ENCODE measurements at regions not wholly inside any gene's neighbourhood (a gene's known extent, or its start where the extent isn't known, plus 50 kb on each side); places are given as distances from the start of the nearest gene placed in this dataset.

DNA sequence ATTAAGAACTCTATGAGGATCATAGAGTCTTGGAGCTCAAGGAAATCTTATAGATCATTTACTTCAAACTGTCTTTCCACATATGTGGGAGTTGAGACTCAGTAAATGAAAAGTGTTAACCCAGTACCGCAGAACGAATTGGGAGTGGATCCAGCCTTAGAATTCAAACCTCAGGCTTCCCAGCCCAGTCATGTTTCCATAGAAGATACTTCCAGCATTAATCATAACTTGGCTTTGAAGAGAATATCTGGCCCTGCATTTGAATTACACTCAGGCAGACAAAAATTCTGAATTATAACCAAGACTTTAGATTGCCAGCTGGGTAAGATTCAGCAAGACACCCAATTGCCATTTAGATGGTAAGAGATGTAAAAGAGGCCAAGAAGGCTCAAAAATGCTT is 972.0 kb downstream of the TUSC7 start:
- Histone ChIP-seq H3K4me1 (ENCODE audit: insufficient read depth) (no peaks in the 10 kb centered on the region), H2AFZ (no peak overlapping the region), H3K79me2 (replicated peaks; ENCODE audit: insufficient read depth) (no peaks in the 10 kb centered on the region), H3K27ac (ENCODE audit: low read depth) (no peak overlapping the region), H3K4me3 (no peak overlapping the region), H3K9me2 (ENCODE audit: insufficient read depth) (no peaks in the 10 kb centered on the region), H3K27me3 (ENCODE audit: insufficient read depth) (no peaks in the 10 kb centered on the region), H3F3A (replicated peaks; ENCODE audit: low read depth) (no peaks in the 10 kb centered on the region), H4K20me1 (replicated peaks; ENCODE audit: insufficient read depth) (no peaks in the 10 kb centered on the region), H3K36me3 (ENCODE audit: insufficient read depth) (no peaks in the 10 kb centered on the region), H3K4me2 (no peak overlapping the region)
- DNase-seq (ENCODE audit: low spot score) (no peak), ATAC-seq (no peak)
- Mint-ChIP-seq H3K4me3 (no peak overlapping the region), H3K4me1 (no peaks in the 10 kb centered on the region; the same call in 2 of the 3 replicates), H3K9me3 (no peaks in the 10 kb centered on the region), H3K36me3 (ENCODE audit: low read depth) (no peaks in the 10 kb centered on the region), H3K27me3 (ENCODE audit: insufficient read depth, low read depth, poor library complexity) (no peaks in the 10 kb centered on the region), H3K27ac (no peak overlapping the region)
- TF ChIP-seq, protein P1, sequence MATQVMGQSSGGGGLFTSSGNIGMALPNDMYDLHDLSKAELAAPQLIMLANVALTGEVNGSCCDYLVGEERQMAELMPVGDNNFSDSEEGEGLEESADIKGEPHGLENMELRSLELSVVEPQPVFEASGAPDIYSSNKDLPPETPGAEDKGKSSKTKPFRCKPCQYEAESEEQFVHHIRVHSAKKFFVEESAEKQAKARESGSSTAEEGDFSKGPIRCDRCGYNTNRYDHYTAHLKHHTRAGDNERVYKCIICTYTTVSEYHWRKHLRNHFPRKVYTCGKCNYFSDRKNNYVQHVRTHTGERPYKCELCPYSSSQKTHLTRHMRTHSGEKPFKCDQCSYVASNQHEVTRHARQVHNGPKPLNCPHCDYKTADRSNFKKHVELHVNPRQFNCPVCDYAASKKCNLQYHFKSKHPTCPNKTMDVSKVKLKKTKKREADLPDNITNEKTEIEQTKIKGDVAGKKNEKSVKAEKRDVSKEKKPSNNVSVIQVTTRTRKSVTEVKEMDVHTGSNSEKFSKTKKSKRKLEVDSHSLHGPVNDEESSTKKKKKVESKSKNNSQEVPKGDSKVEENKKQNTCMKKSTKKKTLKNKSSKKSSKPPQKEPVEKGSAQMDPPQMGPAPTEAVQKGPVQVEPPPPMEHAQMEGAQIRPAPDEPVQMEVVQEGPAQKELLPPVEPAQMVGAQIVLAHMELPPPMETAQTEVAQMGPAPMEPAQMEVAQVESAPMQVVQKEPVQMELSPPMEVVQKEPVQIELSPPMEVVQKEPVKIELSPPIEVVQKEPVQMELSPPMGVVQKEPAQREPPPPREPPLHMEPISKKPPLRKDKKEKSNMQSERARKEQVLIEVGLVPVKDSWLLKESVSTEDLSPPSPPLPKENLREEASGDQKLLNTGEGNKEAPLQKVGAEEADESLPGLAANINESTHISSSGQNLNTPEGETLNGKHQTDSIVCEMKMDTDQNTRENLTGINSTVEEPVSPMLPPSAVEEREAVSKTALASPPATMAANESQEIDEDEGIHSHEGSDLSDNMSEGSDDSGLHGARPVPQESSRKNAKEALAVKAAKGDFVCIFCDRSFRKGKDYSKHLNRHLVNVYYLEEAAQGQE (IDR thresholded peaks at IDR 0.05; ENCODE audit: unreplicated experiment) = no peak
- TF ChIP-seq JUNB (IDR thresholded peaks at IDR 0.05; ENCODE audit: unreplicated experiment) (no peak), ZNF114 (CRISPR knock-in tag; IDR thresholded peaks at IDR 0.05) (no peak), ZNF331 (CRISPR knock-in tag; IDR thresholded peaks at IDR 0.05; ENCODE audit: low read depth) (no peak), CREB1 (CRISPR knock-in tag; IDR thresholded peaks at IDR 0.05; ENCODE audit: low read depth) (no peak), NANOG (IDR thresholded peaks at IDR 0.05; ENCODE audit: borderline replicate concordance) (no peak), STAT1 (IDR thresholded peaks at IDR 0.05; ENCODE audit: unreplicated experiment) (no peak), EZH2phosphoT487 (IDR thresholded peaks at IDR 0.05; ENCODE audit: unreplicated experiment) (no peak), EZH2 (IDR thresholded peaks at IDR 0.05; ENCODE audit: low read depth, unreplicated experiment) (no peak), POLR2AphosphoS5 (IDR thresholded peaks at IDR 0.05; ENCODE audit: low read depth) (no peak)
- TF ChIP-seq, protein P2, sequence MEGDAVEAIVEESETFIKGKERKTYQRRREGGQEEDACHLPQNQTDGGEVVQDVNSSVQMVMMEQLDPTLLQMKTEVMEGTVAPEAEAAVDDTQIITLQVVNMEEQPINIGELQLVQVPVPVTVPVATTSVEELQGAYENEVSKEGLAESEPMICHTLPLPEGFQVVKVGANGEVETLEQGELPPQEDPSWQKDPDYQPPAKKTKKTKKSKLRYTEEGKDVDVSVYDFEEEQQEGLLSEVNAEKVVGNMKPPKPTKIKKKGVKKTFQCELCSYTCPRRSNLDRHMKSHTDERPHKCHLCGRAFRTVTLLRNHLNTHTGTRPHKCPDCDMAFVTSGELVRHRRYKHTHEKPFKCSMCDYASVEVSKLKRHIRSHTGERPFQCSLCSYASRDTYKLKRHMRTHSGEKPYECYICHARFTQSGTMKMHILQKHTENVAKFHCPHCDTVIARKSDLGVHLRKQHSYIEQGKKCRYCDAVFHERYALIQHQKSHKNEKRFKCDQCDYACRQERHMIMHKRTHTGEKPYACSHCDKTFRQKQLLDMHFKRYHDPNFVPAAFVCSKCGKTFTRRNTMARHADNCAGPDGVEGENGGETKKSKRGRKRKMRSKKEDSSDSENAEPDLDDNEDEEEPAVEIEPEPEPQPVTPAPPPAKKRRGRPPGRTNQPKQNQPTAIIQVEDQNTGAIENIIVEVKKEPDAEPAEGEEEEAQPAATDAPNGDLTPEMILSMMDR (conservative IDR thresholded peaks at IDR 0.05; ENCODE audit: low read depth in 2 of 2) = no peak
- TF ChIP-seq, protein P3, sequence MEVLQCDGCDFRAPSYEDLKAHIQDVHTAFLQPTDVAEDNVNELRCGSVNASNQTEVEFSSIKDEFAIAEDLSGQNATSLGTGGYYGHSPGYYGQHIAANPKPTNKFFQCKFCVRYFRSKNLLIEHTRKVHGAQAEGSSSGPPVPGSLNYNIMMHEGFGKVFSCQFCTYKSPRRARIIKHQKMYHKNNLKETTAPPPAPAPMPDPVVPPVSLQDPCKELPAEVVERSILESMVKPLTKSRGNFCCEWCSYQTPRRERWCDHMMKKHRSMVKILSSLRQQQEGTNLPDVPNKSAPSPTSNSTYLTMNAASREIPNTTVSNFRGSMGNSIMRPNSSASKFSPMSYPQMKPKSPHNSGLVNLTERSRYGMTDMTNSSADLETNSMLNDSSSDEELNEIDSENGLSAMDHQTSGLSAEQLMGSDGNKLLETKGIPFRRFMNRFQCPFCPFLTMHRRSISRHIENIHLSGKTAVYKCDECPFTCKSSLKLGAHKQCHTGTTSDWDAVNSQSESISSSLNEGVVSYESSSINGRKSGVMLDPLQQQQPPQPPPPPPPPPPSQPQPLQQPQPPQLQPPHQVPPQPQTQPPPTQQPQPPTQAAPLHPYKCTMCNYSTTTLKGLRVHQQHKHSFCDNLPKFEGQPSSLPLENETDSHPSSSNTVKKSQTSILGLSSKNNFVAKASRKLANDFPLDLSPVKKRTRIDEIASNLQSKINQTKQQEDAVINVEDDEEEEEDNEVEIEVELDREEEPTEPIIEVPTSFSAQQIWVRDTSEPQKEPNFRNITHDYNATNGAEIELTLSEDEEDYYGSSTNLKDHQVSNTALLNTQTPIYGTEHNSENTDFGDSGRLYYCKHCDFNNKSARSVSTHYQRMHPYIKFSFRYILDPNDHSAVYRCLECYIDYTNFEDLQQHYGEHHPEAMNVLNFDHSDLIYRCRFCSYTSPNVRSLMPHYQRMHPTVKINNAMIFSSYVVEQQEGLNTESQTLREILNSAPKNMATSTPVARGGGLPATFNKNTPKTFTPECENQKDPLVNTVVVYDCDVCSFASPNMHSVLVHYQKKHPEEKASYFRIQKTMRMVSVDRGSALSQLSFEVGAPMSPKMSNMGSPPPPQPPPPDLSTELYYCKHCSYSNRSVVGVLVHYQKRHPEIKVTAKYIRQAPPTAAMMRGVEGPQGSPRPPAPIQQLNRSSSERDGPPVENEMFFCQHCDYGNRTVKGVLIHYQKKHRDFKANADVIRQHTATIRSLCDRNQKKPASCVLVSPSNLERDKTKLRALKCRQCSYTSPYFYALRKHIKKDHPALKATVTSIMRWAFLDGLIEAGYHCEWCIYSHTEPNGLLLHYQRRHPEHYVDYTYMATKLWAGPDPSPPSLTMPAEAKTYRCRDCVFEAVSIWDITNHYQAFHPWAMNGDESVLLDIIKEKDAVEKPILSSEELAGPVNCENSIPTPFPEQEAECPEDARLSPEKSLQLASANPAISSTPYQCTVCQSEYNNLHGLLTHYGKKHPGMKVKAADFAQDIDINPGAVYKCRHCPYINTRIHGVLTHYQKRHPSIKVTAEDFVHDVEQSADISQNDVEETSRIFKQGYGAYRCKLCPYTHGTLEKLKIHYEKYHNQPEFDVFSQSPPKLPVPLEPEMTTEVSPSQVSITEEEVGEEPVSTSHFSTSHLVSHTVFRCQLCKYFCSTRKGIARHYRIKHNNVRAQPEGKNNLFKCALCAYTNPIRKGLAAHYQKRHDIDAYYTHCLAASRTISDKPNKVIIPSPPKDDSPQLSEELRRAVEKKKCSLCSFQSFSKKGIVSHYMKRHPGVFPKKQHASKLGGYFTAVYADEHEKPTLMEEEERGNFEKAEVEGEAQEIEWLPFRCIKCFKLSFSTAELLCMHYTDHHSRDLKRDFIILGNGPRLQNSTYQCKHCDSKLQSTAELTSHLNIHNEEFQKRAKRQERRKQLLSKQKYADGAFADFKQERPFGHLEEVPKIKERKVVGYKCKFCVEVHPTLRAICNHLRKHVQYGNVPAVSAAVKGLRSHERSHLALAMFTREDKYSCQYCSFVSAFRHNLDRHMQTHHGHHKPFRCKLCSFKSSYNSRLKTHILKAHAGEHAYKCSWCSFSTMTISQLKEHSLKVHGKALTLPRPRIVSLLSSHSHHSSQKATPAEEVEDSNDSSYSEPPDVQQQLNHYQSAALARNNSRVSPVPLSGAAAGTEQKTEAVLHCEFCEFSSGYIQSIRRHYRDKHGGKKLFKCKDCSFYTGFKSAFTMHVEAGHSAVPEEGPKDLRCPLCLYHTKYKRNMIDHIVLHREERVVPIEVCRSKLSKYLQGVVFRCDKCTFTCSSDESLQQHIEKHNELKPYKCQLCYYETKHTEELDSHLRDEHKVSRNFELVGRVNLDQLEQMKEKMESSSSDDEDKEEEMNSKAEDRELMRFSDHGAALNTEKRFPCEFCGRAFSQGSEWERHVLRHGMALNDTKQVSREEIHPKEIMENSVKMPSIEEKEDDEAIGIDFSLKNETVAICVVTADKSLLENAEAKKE (CRISPR knock-in tag; IDR thresholded peaks at IDR 0.05) = no peak
- TF ChIP-seq, protein P4, sequence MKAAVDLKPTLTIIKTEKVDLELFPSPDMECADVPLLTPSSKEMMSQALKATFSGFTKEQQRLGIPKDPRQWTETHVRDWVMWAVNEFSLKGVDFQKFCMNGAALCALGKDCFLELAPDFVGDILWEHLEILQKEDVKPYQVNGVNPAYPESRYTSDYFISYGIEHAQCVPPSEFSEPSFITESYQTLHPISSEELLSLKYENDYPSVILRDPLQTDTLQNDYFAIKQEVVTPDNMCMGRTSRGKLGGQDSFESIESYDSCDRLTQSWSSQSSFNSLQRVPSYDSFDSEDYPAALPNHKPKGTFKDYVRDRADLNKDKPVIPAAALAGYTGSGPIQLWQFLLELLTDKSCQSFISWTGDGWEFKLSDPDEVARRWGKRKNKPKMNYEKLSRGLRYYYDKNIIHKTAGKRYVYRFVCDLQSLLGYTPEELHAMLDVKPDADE (IDR thresholded peaks at IDR 0.05) = no peak

All from GM23338 (cell line).